C4-2B (cell line): ENCODE measurements at regions not wholly inside any gene's neighbourhood (a gene's known extent, or its start where the extent isn't known, plus 50 kb on each side); places are given as distances from the start of the nearest gene placed in this dataset.

Source experiments
- H3K27ac ChIP-seq: fragments of 450-650 bp; 2 replicates; pipeline ENCODE4 v1.5.1; 2017
- ZFX ChIP-seq: fragments of 450-650 bp; IDR thresholded peaks from 2 replicates; pipeline ENCODE4 v1.6.1; 2017
- TF ChIP-seq, protein P1 (sequence below): fragments of 450-650 bp; conservative IDR thresholded peaks from 2 replicates; pipeline ENCODE4 v1.5.1; 2017; ENCODE audit warnings: mild to moderate bottlenecking

DNA sequence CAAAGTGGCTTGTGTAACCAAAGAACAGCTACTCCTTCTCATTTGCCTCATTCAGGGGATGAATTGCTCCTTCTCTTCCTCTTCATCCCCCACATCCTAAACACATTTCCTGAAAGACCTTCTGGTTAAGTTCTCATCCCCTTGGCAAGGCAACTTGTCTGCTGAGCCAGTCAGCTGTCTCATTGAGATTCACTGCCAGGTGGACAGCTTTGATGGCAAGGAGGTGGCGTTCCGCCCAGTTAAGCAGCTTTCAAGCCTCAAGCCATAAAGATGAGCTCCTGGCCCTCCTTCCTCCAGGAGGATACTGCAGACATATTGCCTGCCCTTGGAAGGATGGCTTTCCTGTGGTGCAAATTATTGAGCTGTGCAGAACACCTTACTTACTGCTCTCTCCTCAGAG, 448.6 kb upstream of the MPDZ start:
- H3K27ac ChIP-seq, result no peak overlapping the region
- no peak for TF ChIP-seq ZFX
- TF ChIP-seq, protein P1, sequence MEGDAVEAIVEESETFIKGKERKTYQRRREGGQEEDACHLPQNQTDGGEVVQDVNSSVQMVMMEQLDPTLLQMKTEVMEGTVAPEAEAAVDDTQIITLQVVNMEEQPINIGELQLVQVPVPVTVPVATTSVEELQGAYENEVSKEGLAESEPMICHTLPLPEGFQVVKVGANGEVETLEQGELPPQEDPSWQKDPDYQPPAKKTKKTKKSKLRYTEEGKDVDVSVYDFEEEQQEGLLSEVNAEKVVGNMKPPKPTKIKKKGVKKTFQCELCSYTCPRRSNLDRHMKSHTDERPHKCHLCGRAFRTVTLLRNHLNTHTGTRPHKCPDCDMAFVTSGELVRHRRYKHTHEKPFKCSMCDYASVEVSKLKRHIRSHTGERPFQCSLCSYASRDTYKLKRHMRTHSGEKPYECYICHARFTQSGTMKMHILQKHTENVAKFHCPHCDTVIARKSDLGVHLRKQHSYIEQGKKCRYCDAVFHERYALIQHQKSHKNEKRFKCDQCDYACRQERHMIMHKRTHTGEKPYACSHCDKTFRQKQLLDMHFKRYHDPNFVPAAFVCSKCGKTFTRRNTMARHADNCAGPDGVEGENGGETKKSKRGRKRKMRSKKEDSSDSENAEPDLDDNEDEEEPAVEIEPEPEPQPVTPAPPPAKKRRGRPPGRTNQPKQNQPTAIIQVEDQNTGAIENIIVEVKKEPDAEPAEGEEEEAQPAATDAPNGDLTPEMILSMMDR, result no peak

GRCh38 chr9:13726746-13727145, 447.3 kb upstream of the MPDZ start:
- TF ChIP-seq, protein P1, result no peak
- no peak for TF ChIP-seq ZFX
- no peak overlapping the region for H3K27ac ChIP-seq

DNA sequence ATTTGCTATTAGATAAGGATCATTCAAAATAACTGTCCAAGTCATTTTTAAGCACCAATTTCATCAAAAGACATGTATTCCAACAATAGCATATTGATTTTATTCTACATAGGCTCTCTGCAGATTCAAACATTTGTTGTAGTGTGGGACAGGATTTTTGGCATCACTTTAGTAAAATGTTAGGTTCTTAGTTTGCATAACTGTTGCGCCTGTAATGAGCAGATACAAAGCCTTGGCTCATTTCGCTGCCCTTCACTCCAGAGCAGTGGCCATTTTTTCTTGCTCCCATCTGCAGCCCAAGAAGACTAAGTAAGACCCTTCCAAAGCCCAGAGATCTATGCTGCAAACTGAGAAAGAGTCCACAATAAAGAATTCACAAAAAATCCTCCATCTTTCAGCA, 446.0 kb upstream of the MPDZ start:
- H3K27ac ChIP-seq, result no peak overlapping the region
- TF ChIP-seq, protein P1, result no peak
- no peak for TF ChIP-seq ZFX

GRCh38 chr9:13721481-13722235, 442.2 kb upstream of the MPDZ start:
- H3K27ac ChIP-seq, result no peak overlapping the region
- TF ChIP-seq, protein P1, result no peak
- no peak for TF ChIP-seq ZFX

DNA sequence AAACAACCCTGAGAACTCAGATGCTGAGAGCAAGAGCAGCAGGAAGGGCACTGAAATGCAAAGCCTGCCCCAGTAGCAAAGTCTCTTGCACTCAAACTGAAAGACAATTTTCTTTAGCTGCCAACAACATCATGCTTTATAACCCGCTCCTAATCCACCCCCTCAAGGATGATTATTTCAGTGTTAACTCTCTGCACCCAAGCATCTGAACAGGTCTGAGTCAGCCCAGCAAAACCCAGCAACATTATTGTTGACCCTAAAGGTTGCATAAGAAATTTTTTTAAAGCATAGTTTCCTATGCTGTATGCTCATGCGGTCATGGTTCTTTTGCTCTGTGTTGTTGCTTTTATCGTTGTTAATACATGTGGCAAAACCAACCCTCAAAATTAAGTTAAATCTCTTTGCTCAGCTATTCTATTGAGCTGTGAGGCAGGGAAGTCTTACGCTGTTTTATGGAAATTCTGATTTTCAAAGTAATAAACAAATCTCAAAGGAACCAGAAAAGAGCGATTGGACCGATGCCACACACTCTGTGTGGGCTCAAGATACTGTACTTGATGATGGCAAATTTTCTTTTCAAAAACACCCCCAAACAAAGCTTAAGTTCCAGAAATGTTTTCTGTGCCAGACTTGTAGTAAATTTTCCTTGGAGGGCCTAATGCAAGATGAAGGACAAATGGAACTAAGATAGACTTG, 440.6 kb upstream of the MPDZ start:
- TF ChIP-seq ZFX, result no peak
- TF ChIP-seq, protein P1, result no peak
- H3K27ac ChIP-seq, result no peak overlapping the region

GRCh38 chr9:13719446-13719845, 440.0 kb upstream of the MPDZ start:
- TF ChIP-seq, protein P1, result no peak
- no peak for TF ChIP-seq ZFX
- no peak overlapping the region for H3K27ac ChIP-seq

GRCh38 chr9:13718539-13718938, 439.0 kb upstream of the MPDZ start:
- no peak overlapping the region for H3K27ac ChIP-seq
- TF ChIP-seq, protein P1, result no peak
- TF ChIP-seq ZFX, result no peak
